Posterior cingulate gyrus (tissue), 11 donors: ENCODE measurements at regions not wholly inside any gene's neighbourhood (a gene's known extent, or its start where the extent isn't known, plus 50 kb on each side); places are given as distances from the start of the nearest gene placed in this dataset.

Experiments used
- DNase-seq, 10 donors: peaks; one replicate each; pipeline versions ENCODE4 v3.0.0 to v3.0.0-alpha.2; 2020 to 2021; ENCODE audit warnings: mixed read lengths in 3 of 10
- intact Hi-C: fragments of 100-400 bp; cut with DNase I; formaldehyde crosslinking; loops from one replicate; pipeline ENCODE4 v1.15.1; 2023

DNA sequence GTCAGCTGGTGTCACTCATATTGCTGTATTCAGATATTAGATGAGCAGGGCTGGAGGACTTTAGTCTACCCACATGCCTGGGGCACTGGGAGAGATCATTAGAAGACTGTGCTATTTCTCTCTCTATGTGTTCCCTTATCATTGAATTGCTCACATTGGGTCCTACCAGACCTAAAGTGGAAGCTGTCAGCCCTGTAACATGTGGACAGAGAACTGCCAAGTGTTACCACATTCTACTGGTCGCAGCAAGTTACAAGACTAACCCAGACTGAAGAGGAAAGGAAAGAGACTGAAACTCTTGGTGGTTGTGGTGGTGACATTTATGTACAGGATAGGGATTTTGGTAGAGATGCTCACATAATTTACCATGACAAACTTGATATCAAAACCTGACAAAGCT, 627.1 kb upstream of the FZD8 start:
- no peak for DNase-seq
- intact Hi-C loops = no loop called here

DNA sequence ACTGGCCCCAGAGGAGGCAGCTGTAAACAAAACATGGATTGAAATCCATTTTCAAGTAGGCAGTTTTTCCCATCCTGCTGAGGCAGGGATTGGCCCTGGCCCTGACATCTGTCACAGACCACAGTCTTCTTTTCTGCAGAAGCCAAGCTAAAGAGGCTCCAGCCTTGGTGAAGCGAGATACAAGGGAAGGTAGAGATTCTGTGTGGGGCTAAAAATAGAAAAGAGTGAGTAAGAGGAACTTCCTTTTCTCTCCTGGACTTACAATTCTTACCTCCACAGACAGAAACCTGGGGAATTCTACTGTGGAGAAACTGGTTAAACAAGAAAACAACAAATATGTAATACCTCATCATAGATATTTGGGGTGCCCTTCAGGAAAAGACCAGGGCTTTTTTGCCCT, 624.8 kb upstream of the FZD8 start:
- intact Hi-C loops = no loop called here
- DNase-seq = no peak

DNA sequence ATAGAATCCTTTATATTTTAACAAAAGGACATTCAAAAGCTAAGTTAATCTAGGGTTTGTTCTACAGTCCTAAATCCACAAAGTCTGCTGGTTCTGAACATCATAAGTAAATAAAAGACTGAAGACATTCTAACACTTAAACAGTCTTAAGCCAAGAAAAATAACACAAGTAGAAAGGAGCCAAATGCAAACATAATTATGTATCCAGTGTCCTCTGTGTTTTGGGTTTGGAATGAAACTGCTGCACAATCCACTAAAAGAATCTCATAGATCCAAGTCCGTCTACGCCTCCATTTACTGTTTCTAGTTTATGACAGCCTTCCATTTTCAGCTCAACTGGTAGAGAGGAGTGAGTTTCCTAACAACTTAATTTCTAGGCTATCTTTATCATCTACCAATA, 623.6 kb upstream of the FZD8 start:
- intact Hi-C loops = no loop called here
- DNase-seq = no peak

DNA sequence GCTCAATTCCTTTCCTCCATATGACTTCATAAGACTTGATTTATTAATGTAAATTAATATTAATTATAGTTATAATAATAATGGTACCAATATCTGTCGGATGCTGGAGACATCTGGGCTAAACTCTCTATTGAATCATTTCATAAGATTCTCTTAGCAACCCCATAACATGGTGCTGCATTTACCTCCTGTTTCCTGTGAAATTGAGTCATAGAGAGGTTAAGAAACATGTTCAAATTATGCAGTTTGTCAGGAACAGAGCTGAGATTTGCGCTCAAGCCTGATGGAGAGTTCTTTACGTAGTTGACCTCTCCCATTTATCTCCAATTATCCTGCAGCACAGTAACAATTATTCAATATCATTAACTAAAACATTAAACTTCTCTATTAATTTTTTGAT, 621.8 kb upstream of the FZD8 start:
- no peak for DNase-seq
- intact Hi-C loops = no loop called here

DNA sequence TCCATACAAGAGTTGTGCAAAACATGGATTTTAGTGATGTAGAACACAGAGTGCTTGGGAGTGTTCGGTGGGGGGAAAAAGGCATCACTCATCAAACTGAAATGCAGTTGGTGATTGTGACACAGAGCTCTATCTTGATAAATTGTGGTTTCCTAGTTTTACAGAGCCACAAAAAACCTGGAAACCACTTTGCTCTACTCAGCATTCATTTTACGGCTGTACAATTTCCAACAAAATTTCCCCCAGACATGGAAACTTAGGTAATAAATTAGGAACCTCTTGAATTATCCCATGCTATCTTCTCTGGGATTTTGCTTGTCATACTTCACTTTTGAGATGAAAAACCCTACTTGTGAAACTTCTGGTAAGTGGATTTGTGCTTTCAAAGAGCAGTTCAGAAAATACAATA, 614.9 kb upstream of the FZD8 start:
- intact Hi-C loops = no loop called here
- no peak for DNase-seq

DNA sequence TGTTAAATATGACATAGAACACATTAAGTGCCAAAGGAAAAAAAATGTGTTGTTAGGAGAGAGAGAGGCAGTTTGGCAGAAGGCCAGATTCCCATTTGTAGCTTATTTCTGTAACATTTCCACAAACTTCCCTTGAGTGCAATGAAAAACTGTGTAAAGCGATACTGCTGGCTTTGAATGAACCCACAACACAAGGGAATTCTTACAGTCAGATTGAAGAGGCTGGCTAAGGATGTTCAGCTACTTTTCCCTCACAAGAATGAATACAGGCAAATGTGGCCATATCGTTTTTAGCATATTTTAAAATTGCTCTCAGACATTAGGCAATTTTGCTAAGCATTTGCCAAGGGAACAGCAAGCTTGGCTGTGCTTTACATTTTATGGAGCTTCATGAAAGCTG, 614.1 kb upstream of the FZD8 start:
- DNase-seq = no peak
- intact Hi-C loops = no loop called here

DNA sequence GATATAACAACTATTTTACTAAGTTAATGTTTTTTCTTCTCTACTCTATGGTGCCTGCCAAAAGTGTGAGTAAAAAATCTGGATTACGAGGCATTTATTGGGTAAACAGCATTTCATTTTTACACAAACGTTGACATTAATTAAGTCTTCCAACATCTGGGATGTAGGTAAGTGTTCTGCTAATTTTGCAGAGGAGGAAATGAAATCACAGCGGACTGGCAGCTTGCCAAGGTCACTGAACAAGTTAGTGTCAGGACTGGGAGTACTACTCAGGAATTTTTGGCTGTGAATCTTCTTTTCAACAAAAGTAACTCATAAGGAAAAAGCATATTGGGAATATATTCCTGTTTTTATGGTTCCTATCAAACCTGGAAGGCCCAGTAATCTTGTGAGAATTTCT, 612.1 kb upstream of the FZD8 start:
- intact Hi-C loops = no loop called here
- DNase-seq = peak in 2 of 10 donors; percentile 60 to 77

DNA sequence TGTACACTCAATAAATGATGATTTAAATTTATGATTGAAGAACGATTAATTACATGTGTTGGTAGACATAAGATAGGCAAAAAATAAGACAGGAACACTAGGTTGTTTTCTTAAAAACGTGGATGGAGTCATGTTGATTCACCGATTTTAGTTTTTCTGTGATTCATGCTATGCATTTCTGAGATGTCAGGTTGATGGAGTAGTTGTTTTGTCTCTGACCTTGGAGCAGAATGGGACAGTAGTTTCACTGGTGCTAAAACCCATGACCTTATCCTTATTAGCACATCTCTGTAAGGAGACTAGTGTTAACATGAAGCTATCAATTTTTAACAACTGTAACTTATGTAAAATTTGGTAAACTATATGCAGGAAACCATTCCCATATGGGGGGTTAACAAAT, 611.6 kb upstream of the FZD8 start:
- intact Hi-C loops = no loop called here
- no peak for DNase-seq

DNA sequence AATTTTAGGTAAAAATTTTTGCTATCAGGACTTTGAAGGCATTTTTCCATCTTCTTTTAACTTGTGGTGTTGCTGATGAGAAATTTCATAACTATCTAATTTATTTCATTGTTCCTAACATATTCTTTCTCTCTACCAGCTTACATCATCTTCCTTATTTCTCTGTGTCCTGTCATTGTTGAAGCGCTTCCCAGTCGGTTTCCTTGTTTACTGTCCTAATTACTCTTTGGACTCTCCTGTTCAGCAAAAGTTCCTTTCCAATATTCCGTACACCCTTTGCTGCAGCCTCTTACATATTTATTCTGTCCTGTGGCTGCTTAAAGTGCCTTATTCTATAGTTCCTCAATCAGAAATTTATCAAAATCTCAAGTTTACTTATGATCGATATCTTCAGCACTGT, 609.0 kb upstream of the FZD8 start:
- intact Hi-C loops = no loop called here
- no peak for DNase-seq

DNA sequence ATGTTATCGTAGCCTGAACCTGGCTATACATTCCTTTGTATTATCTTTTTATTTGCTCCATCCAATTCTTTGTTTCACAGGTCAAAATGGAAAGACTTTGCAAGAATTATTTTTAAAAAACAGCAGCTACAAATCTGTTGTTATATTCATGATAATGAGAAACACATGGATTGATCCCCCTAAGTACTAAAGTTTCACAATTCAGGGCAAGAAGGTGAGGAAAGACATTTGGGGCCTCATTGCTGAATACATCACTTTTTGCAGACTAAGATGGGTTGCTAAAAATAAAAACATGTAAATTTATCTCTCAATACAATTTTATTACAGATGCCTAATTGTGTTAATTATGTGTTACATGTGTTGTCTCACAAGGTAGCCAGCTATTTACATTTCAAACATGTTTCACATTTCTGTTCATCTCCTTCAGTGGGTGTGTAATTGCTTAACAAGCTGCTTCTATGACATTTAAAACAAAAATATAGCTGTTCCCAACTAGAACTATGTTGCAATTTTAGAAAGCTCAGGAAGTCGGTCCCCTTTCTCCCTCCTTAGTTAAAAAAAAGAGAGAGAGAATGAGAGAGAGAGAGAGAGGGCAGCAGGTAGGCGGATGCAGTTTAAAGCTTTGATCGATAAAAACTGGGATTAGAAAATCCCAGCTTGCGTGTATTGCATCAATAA, 606.3 kb upstream of the FZD8 start:
- DNase-seq = no peak
- intact Hi-C loops = no loop called here

DNA sequence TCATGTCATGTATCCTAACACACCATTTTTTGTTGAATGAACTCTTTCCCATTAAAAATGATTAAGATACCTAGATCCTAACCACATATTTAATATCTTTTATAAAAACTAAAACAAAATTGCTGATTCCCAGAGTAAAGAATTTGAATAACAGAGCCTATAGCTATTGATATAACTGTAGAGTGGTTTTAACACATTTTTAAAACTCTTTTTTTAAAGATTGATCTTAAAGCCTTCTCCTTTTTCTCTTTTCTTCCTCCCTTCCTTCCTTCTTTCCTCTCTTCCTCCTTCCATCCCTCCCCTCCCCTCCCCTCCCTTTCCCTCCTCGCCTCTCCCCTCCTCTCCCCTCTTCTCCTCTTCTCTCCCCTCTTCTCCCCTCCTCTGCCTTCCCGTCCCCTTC, 605.4 kb upstream of the FZD8 start:
- intact Hi-C loops = no loop called here
- DNase-seq = no peak

DNA sequence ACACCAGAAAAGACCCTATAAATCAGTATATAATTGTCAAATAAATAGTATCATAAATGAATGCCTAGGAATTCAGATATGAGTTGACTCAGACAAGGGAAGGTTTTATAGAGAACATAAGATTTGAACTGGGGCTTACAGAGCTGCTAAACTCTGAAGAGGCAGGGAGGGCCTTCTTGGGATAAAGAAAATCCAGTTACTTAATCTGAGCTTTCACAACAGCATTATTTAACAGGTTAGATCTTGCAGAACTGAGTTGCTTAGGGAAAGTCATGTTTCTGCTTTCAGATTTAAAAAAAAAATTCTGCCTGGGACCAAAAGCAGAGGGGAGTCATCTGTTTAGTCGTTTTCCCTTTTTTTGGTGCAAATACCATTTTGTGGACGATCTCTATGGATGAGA, 594.8 kb upstream of the FZD8 start:
- no peak for DNase-seq
- intact Hi-C loops = no loop called here

DNA sequence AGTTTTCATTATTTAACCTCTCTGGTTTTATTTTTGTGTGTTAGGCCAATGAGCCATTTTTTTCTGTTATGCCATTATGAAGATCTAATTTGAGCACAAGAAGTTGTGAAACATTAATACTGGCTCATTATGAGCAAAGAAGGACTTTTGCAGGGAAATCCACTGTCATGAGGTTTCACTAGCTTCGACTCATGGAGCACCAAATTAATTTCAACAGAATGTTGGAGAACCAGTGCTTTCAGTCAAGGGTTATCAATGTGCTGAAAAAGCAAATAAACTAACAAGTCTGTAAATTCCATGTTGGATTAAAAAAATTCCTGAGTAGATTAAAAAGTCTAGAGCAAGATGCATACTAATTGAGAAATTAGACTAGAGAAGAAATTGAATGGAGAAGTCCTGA, 594.2 kb upstream of the FZD8 start:
- intact Hi-C loops = no loop called here
- DNase-seq = no peak

DNA sequence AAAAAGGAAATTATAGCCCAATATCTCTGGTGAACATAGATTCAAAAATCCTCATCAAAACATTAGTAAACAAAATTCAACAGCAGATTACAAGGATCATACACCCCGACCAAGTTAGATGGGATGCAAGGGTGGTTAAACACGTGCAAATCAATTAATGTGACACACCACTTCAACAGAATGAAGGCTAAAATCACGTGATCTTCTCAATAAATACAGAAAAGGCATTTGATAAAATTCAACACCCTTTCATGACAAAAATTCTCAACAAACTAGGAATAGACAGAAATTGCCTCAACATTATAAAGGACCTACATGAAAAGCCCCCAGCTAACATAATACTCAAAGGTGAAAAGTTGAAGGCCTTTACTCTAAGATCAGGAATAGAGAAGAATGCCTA, 590.8 kb upstream of the FZD8 start:
- intact Hi-C loops = no loop called here
- no peak for DNase-seq

DNA sequence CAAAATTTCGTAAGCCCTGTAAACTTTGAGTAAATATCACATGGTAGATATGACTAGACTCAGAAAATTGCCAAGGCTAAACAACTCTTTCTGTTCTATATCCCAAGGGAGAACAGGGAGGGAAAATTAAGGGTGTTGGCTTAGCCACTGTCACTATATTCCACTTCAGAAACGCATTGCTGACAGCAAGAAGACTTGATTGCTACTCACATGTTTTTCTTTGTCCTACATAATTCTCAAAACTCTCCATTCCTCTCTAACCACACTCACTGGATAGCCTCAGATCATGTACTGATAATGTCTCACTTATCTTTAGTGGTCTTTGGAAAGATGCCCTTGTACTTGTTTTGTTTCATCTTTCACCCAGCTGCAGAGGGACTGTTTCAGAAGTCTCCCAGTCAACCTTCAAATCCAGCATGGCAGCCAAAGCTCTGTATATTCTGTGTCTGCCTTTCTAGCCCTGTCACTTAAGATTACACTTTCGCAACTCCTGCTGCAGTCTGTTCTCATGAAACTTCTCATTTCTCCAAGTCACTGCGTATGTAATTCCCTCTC, 582.4 kb upstream of the FZD8 start:
- intact Hi-C loops = no loop called here
- DNase-seq = no peak

DNA sequence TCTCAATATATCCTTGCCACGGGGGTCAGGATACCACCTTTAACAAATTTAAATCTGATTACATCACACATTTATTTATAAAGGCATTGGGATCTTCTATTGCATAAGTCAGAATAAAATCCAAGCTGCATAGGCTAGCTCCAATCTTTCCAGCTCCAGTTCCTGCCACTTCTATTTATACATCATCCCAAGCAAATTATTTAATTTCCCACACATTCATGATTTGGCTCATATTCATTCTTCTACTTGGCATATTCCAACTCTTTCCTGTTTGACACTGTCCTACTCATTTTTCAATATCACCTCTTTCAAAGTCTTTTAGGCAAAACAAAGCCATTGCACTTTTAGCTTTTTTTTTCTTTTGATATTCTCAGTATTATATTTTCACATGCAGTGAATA, 579.0 kb upstream of the FZD8 start:
- no peak for DNase-seq
- intact Hi-C loops = no loop called here

DNA sequence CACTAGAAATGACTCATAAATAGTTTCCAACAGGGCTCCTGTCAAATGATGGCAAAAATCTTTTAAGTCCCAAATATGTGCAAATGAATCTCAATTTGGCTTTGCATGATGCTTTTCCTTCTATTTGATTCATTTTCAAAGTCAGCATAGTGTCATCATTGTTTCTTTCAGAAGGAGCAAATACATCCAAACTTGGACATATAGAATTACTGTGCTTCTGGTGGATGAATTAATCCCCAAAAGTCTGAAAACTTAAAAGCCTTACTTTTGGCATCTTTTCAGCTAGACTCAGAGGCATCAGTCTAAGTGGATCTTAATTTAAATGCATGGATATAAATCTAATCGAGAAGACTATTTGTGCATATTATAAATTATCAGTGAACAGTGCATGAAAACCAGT, 578.1 kb upstream of the FZD8 start:
- intact Hi-C loops = no loop called here
- DNase-seq = no peak

DNA sequence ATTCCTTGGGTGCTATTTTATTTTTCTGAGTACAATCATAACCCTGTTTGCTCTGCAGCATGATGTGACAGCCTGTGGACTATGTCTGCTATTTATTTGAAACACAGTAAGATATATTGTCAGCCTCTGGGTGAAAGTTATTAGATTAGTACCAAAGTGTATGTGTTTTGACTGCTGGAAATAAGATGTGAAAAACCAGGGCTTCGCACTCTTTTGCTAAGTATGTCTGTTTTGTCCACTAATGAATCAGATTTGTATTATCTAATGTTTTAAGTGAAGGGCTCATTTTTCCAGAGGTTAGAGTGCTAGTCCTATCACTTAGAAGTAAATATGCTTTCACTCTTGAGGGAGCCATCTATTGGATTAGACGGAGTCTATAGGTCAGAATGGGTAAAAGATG, 569.8 kb upstream of the FZD8 start:
- no peak for DNase-seq
- intact Hi-C loops = no loop called here

DNA sequence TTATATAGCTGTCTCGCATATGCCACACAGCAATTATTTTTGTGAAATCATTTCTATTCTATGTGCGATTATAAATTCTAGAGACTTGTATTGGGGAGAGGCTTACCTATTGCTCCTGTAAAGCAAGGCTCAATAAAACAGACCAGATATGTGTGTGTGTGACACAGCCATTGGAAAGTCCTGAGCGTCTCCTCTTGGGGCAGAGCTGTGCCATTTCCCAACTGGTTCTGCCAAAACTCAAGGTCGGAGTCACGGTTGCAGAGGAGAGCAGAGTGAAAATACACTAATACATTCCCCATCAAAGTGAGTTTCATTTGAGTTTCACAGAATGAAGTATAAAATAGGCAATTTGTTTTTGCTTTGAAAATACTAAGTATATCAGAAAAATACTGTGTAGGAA, 567.4 kb upstream of the FZD8 start:
- intact Hi-C loops = no loop called here
- no peak for DNase-seq

DNA sequence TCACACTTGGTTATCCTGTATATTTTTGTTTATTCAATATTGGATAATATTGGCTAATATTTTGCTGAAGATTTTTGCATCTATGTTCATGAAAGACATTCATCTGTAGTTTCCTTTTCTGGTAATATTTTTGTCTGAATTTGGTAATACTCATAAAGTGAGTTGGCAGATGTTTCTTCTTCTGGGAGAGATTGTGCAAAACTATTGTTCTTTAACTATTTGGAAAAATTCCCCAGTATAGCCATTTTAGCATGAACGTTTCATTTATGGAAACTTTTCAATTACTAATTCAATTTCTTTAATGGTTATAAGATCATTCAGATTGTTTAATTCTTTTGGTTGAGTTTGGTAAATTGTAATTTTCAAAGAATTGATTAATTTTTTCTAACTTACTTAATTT, 560.8 kb upstream of the FZD8 start:
- no peak for DNase-seq
- intact Hi-C loops = no loop called here

DNA sequence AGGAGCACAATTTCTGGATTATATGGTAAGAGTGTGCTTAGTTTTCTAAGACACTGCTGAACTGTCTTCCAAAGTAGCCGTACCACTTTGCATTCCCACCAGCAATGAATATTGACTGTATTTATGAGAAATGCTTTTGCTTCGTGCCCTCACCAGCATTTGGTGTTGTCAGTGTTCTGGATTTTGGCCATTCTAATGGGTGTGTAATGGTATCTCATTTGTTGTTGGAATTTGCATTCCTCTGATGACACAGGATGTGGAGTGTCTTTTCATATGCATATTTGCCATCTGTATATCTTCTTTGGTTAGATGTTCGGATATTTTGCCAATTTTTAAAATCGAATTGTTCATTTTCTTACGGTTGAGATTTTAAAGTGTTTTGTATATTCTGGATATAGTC, 558.5 kb upstream of the FZD8 start:
- intact Hi-C loops = no loop called here
- no peak for DNase-seq

DNA sequence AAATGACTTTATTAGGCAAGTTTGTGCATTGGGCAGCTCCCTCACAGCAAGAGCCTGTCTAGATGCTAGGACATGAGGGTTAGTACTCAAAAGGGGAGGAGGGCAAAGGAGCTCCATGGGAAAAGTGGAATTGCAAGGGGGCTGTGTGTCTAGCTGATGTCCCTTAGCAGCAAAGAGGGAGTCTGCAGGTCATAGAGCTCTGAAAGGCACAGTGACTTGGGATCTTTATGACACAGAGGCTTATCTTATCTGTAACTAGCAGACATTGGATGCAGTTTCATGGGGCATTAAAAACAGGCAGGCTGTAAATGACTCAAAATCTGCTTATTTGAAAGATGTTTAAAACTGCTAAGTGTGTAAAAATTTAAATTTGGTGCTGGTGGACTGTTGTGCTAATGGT, 556.2 kb upstream of the FZD8 start:
- intact Hi-C loops = no loop called here
- no peak for DNase-seq

DNA sequence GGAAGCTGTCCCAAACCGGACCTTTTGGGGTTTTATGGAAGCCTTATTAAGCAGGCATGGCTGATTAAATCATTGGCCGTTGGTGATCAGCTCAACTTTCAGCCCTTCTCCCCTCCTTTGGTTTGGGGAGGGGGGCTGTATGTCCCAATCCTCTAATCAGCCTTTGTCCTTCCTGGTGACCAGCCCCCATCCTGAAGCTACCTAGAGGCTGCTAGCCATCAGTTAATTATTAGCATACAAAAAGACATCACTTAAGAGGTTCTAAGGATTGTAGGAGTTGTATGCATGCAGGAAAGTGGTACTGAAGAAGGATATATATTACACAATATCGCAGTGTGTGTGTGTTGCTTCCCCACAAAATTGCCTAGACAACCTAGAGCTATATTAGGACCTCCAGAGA, 553.3 kb upstream of the FZD8 start:
- intact Hi-C loops = no loop called here
- no peak for DNase-seq
